ENCODE measurements at regions not wholly inside any gene's neighbourhood (a gene's known extent, or its start where the extent isn't known, plus 50 kb on each side); places are given as distances from the start of the nearest gene placed in this dataset.

DNA sequence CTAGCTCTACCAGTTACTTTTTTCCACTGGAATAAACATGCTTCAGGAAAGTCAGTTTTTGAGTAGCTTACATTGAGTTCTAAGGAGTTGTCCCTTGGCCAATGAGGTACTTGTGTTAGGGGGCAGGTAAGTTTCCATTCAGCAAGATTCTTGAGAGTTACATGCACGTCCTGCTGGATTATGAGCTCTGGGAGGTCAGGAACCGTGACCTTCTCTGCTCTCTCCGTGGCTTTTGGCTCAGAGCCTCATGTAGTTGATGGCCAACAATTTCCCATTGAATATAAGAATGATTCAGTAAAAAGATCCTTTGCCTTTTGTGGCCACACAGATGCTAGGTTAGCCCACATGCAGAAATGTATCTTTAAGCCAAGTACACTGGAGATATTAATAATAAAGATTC is 181.8 kb upstream of the RALGAPA2 start:
- no peak for TF ChIP-seq CTCF (IDR thresholded peaks at IDR 0.05)
- TF ChIP-seq POLR2A (IDR thresholded peaks at IDR 0.05): no peak
